HG02623 (cell line): ENCODE measurements at regions not wholly inside any gene's neighbourhood (a gene's known extent, or its start where the extent isn't known, plus 50 kb on each side); places are given as distances from the start of the nearest gene placed in this dataset.

Experiments
- ATAC-seq: cut with Tn5 transposase; IDR thresholded peaks from one replicate; pipeline ENCODE4 v1.9.1; 2021; ENCODE audit warnings: moderate library complexity; ENCODE audit not compliant: unreplicated experiment

- no peak for ATAC-seq
Observed at GRCh38 chr2:19785867-19786266, 115.9 kb downstream of the TTC32 start.

GRCh38 chr2:19785447-19785846, 116.3 kb downstream of the TTC32 start:
- ATAC-seq, result no peak

GRCh38 chr2:19784456-19784855, 117.3 kb downstream of the TTC32 start:
- ATAC-seq, result no peak

- ATAC-seq, result no peak
Observed at GRCh38 chr2:19783935-19784334, 117.8 kb downstream of the TTC32 start.

GRCh38 chr2:19776941-19777514, 124.8 kb downstream of the TTC32 start:
- no peak for ATAC-seq

- no peak for ATAC-seq
Observed at GRCh38 chr2:19775838-19776237, 125.9 kb downstream of the TTC32 start.

- no peak for ATAC-seq
Observed at GRCh38 chr2:19775315-19775714, 126.5 kb downstream of the TTC32 start.

- ATAC-seq, result no peak
Observed at GRCh38 chr2:19774805-19775176, 127.0 kb downstream of the TTC32 start.

- ATAC-seq, result no peak
Observed at GRCh38 chr2:19772981-19773380, 128.8 kb downstream of the TTC32 start.

- ATAC-seq, result no peak
Observed at GRCh38 chr2:19769513-19769912, 132.3 kb downstream of the TTC32 start.

- no peak for ATAC-seq
Observed at GRCh38 chr2:19767899-19768298, 133.9 kb downstream of the TTC32 start.

GRCh38 chr2:19764998-19765397, 136.8 kb downstream of the TTC32 start:
- no peak for ATAC-seq

GRCh38 chr2:19763731-19764130, 138.1 kb downstream of the TTC32 start:
- no peak for ATAC-seq

- ATAC-seq, result no peak
Observed at GRCh38 chr2:19762959-19763605, 138.7 kb downstream of the TTC32 start.

- no peak for ATAC-seq
Observed at GRCh38 chr2:19762142-19762541, 139.6 kb downstream of the TTC32 start.

- no peak for ATAC-seq
Observed at GRCh38 chr2:19759880-19760279, 141.9 kb downstream of the TTC32 start.

GRCh38 chr2:19758658-19759057, 143.1 kb downstream of the TTC32 start:
- no peak for ATAC-seq

- ATAC-seq, result no peak
Observed at GRCh38 chr2:19757586-19757985, 144.2 kb downstream of the TTC32 start.

- no peak for ATAC-seq
Observed at GRCh38 chr2:19754907-19755306, 146.9 kb downstream of the TTC32 start.

GRCh38 chr2:19753818-19754217, 148.0 kb downstream of the TTC32 start:
- ATAC-seq, result no peak

GRCh38 chr2:19753314-19753713, 148.5 kb downstream of the TTC32 start:
- ATAC-seq, result no peak

GRCh38 chr2:19752500-19752899, 149.3 kb downstream of the TTC32 start:
- ATAC-seq, result no peak

- ATAC-seq, result no peak
Observed at GRCh38 chr2:19751631-19752030, 150.2 kb downstream of the TTC32 start.
